BE2C (cell line): ENCODE measurements at regions not wholly inside any gene's neighbourhood (a gene's known extent, or its start where the extent isn't known, plus 50 kb on each side); places are given as distances from the start of the nearest gene placed in this dataset.
A peak's percentile ranks its signal among the peaks of the same experiment; 100 is the strongest.

ENCODE experiments used
- DNase-seq: peaks from one replicate; pipeline ENCODE4 v3.0.0-alpha.2; 2020
- H3K27me3 ChIP-seq: fragments of 250-450 bp; sonication (Bioruptor Pico); 2 replicates; pipeline ENCODE4 v1.5.1; 2020; ENCODE audit warnings: mild to moderate bottlenecking
- H3K36me3 ChIP-seq: fragments of 250-450 bp; sonication (Bioruptor Pico); 2 replicates; pipeline ENCODE4 v1.5.1; 2020; ENCODE audit warnings: mild to moderate bottlenecking
- H3K4me1 ChIP-seq: fragments of 250-450 bp; sonication (Bioruptor Pico); 2 replicates; pipeline ENCODE4 v1.5.1; 2020
- H3K4me3 ChIP-seq: 2 replicates; pipeline ENCODE4 v1.5.1; 2011; ENCODE audit warnings: low read depth, low read length
- H3K9me3 ChIP-seq: fragments of 250-450 bp; sonication (Bioruptor Pico); 2 replicates; pipeline ENCODE4 v1.5.1; 2020
- CTCF ChIP-seq: IDR thresholded peaks from 2 replicates; pipeline ENCODE4 v1.5.1; 2012; ENCODE audit warnings: mild to moderate bottlenecking, low read depth, low read length

DNA sequence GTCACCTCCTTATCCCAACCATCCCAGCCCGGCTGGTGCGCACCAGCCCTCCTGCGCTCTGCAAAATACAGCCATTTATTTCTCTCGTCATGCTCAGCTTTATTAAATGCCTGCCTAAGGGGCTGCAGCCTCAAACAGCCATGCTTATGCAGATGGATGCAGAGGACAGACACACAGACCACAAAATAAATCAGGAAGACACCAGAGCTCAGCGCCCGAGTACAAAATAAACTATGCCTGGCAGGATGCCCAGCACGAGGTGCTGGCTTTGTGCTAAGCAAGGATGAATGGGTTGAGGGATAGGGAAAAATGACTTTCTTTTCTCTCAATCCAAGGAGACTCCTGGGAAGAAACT, 70.5 kb downstream of the RPUSD4 start:
- DNase-seq, result peak; percentile 71

DNA sequence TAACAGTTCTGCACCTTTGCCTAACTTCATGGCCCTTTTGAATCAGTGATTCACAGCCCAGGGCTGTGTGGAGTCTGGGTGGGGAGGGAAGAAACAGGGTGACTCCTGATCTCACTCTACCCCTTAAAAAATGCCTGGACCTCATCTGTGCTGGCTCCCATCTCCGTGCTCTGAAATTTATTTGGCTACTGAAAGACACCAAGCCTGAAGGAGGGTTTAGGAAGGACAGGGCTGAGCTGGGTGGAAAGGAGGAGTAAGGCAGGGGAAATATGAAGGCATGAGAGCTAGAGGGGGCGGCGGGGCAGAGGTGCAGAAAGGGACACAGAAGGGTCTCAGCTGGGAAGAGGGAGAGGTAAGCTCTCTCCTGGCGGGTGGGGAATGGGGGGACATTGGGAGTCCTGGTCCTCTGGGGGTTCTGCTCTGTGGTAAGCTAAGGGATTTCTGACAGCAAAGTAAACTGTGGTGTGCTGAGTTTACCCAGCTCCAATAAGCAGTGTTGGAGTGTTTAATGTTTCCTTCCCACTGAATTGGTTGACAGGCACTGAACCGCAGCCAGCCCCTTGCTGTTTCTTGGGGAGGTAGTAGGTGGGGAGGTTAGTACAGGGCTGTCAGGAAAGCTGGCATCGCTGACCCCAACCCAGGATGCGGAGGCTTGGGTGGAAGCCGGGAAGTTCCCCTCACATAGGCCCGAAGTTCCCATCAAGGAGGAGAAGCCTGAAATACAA, 71.1 kb downstream of the RPUSD4 start:
- peaks cover 30% of the 10 kb centered on the region for H3K4me1 ChIP-seq

More for the DNA sequence above, 70.5 kb downstream of the RPUSD4 start:
- Histone ChIP-seq H3K4me1 (peaks cover 26% of the 10 kb centered on the region), H3K27me3 (no peaks in the 10 kb centered on the region), H3K36me3 (no peaks in the 10 kb centered on the region), H3K9me3 (no peaks in the 10 kb centered on the region), H3K4me3 (peak overlapping the region; percentile 3)
- TF ChIP-seq CTCF, result no peak

GRCh38 chr11:126139111-126140091, 72.0 kb downstream of the RPUSD4 start:
- H3K4me3 ChIP-seq, result no peak overlapping the region
- no peak for DNase-seq
- no peaks in the 10 kb centered on the region for H3K27me3 ChIP-seq
- H3K4me1 ChIP-seq, result peaks cover 32% of the 10 kb centered on the region
- no peaks in the 10 kb centered on the region for H3K36me3 ChIP-seq
- H3K9me3 ChIP-seq, result no peaks in the 10 kb centered on the region
- TF ChIP-seq CTCF, result no peak

More for the DNA sequence above, 71.1 kb downstream of the RPUSD4 start:
- no peak for DNase-seq
- Histone ChIP-seq H3K27me3 (no peaks in the 10 kb centered on the region), H3K36me3 (no peaks in the 10 kb centered on the region), H3K4me3 (peak overlapping the region; percentile 3), H3K9me3 (no peaks in the 10 kb centered on the region)
- TF ChIP-seq CTCF, result no peak

DNA sequence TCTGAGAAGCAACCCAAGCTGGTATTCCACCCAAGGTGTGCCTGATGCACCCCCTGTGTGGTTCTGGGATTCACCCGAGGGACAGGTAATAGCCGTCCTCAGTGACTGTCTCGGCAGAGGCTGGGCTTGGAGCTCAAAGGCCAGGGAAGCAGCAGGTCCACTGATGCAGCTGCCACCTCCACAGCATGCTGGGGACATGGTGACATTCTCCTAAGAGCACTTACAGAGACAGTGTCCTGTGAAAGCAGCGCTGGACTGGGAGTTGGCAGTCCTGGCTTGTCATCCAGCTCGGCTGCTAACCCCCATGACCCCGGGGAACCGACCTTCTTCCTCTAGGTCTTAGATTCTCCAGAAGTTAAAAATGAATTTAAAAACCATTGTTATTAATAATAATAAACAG, 72.8 kb downstream of the RPUSD4 start:
- peaks cover 32% of the 10 kb centered on the region for H3K4me1 ChIP-seq
- no peak for TF ChIP-seq CTCF
- no peaks in the 10 kb centered on the region for H3K27me3 ChIP-seq

DNA sequence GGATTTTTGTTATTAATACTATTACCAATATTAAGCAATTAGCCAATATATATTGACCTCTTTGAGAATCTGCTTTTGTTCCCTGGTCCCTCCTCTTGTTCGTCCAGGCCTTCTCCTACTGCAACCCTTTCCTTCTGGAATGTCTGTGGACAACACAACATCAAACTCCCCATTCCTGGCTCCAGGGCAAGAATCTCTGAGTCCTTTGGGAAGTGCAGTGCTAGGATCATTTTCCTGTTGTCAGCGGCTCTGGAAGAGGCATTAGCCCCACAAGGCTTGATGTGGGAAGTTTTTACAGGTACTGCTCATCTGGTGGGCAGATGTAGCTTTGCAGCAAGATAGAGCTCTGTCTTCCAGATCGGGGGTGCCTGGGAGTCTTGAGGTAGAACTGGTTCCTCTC, 74.3 kb downstream of the RPUSD4 start:
- no peak for TF ChIP-seq CTCF
- H3K4me3 ChIP-seq, result no peak overlapping the region
- no peak for DNase-seq
- no peaks in the 10 kb centered on the region for H3K9me3 ChIP-seq
- no peaks in the 10 kb centered on the region for H3K27me3 ChIP-seq
- no peaks in the 10 kb centered on the region for H3K36me3 ChIP-seq
- H3K4me1 ChIP-seq, result peaks cover 32% of the 10 kb centered on the region

More for the DNA sequence above, 72.8 kb downstream of the RPUSD4 start:
- no peak for DNase-seq
- no peaks in the 10 kb centered on the region for H3K9me3 ChIP-seq
- no peak overlapping the region for H3K4me3 ChIP-seq
- H3K36me3 ChIP-seq, result no peaks in the 10 kb centered on the region

DNA sequence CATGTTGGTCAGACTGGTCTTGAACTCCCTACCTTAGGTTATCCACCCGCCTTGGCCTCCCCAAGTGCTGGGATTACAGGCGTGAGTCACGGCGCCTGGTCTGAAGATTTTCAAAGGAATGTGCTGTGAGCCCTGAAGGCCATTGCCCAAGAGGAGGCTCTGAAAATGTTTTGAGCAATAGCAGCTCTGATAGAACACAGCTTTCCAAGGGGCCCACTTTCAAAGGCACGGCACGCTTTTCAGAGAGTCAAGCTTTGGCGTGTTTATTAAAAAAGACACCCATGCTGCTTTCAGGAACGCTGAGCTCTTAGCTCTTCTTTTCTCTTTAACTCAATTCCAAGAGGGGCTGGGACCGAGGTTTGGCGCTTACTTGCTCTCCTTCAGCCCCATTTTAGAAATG, 73.8 kb upstream of the CDON start:
- Histone ChIP-seq H3K9me3 (no peaks in the 10 kb centered on the region), H3K27me3 (no peaks in the 10 kb centered on the region), H3K36me3 (no peaks in the 10 kb centered on the region), H3K4me1 (peaks cover 31% of the 10 kb centered on the region), H3K4me3 (no peak overlapping the region)
- TF ChIP-seq CTCF, result no peak
- no peak for DNase-seq
